ENCODE measurements at regions not wholly inside any gene's neighbourhood (a gene's known extent, or its start where the extent isn't known, plus 50 kb on each side); places are given as distances from the start of the nearest gene placed in this dataset.

DNA sequence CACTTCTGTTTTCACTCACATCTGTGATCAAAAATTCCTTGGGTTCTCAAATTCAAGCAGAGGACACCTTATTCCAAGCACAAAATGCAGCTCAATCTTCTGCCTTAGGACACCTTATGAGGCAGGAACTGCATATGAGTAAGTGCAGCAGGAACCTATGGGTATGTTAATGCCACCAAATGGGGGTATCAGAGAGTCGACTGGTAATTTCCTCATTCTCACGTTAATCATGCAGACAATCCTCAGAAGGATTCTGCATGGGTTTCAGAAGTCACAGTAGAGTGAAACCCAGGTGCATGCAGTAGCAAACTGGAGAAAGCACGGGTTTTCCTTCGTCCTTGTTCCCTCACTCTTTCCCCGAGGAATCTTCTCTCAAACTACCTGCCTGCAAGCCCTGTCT is 452.8 kb downstream of the CBLN2 start:
- no peak for DNase-seq (ENCODE audit: low read depth, low spot score)

DNA sequence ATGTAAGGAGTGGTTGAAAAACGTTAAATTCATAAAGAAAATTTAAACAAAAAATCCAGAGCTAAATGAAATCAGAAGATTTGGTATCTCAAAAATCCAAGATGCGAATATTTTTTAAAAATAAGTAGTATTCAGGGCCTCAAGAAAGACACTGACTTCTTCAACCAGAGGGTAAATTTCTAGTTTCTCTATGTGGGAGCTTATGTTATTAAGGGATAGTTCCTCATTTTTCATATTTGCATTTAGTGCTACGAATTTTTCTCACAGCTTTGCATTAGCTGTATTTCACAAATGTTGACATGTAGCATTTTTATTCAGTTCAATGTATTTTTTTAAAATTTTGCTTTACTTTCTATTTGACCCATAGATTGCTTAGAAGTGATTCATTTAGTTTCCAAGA is 454.7 kb downstream of the CBLN2 start:
- DNase-seq (ENCODE audit: low read depth, low spot score), result no peak

DNA sequence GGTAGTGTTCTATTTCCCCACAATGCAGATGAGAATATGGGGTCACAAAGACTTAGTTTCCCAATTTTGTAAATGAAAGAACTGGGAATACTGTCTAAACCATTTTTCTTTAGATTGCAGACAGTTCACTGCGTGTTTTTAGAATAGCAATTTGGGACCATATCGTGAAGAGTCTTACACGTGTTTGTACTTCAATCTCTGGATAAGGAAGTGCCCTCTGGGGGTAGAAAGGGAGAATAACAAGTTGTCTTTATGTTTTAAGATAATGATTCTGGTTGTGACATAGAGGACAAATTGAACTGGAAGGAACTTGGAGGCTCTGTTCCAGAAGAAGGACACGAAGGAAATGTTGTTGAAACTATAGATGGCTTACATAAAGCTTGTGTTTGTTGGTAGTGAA is 457.7 kb downstream of the CBLN2 start:
- no peak for DNase-seq (ENCODE audit: low read depth, low spot score)

DNA sequence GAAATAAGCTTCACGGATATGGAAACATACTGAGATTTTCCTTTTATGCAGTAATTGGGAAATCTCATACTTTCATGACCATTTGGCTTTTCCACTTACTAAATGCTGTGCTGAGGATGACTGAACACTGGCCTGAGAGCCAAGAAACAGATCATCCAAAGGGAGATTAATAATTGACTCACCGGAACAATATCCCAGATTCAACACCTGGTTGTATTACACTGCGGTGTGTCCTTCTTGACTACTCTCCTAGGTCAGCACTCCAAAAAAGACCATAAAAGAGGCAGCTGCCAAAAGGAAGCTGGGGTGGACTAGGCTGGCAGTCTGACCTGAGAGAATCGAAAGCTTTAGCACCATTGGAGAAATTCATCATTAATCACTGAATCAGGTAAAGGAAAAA is 469.1 kb downstream of the CBLN2 start:
- no peak for DNase-seq (ENCODE audit: low read depth, low spot score)

DNA sequence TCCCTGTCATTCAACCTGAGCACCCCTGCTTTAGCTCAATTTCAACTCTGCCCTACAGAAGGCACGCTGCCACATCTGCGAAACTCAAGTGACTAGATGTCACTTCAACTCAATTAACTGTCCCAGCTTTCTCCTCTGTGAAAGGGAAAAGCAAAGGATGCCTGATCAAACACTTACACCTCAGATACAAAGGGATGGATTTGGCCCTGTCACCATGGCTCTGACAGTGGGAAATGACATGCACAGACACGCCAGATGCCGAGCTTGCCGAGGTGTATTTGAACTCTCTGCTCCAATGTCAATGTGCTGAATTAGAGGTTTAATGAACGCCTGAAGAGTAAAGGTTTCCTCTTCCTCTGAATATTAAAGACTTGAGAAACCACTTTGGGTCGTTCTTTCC is 481.1 kb downstream of the CBLN2 start:
- DNase-seq (ENCODE audit: low read depth, low spot score), result no peak

DNA sequence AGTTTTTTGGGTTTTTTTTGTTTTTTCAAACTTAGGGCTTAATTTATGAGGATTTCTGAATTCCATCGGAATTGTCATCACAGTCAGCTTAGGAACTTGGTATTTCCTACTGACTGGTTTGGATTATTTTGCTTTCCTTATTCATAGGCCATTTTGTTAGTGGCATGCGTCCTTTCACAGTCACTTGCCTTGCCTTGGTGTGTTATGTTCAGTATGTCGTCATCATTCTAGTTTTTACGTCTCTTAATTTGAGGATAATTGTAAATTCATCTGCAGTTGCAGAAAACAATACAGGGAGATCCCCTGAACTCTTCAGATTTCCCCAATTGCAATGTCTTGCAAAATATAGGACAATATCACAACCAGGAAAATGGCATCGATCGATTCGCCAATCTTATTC is 485.3 kb downstream of the CBLN2 start:
- no peak for DNase-seq (ENCODE audit: low read depth, low spot score)

DNA sequence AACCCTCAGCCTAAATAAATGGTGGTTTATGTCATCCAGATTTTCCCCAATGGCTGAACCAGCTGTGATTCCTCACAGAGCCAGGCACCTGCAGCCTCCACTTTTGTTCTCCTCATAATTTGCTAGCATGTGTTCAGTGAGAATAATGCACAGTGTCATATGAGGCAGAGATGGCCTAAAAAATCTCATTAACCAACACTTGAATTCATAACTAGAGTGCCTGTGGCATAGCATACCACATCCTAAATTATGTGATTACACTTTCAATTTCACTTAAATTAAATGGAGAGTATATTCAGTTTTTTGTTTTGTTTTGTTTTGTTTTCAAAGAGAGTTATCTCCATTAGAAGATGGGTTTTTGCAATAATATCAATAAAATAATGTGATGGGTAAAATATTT is 488.0 kb downstream of the CBLN2 start:
- DNase-seq (ENCODE audit: low read depth, low spot score), result no peak

DNA sequence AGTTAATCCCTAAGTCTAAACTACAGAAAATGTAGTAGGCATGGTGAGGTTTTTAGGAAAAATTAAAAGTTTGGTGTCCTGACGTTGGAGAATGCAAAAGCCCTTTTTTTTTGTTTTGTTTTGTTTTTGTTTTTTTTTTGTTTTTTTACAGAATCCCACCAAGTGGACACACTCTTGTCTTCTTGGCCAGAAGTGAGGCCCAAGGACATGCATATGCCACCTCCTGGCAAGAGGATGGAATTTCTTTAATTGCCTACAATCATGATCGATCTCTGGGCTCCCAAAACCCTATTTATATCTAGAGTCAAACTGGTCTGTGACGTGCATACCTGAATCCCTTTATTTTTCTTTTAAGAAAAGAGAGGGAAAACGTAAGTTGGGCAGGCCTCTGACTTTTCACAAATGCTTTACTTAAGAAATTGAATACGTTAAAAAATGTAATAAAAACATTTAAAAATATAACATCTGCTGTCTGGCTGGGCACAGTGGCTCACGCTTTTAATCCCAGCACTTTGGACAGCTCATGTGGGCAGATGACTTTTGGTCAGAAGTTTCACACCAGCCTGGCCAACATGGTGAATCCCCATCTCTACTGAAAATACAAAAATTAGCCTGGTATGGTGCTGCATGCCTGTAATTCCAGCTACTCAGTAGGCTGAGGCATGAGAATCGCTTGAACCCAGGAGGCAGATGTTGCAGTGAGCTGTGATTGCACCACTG is 502.7 kb downstream of the CBLN2 start:
- no peak for DNase-seq (ENCODE audit: low read depth, low spot score)

DNA sequence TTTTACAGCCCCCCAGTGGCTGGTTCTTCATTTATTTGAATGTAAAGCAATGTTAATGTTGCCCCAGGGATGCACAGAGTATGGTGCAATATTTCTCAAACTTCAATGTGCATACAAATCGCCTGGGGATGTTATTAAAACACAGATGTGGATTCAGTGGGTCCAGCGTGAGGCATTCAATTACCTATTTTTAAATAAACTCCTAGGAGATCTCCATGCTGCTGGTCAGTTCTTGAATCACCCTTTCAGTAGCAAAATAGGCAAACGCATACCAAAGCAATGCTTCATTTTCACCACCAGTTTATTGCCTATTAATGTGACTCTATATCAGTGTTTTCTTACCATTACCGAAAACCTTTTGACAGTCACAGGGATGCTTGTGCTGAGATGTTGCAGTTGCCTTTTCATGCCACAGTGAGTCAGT is 530.7 kb downstream of the CBLN2 start:
- DNase-seq (ENCODE audit: low read depth, low spot score), result no peak

DNA sequence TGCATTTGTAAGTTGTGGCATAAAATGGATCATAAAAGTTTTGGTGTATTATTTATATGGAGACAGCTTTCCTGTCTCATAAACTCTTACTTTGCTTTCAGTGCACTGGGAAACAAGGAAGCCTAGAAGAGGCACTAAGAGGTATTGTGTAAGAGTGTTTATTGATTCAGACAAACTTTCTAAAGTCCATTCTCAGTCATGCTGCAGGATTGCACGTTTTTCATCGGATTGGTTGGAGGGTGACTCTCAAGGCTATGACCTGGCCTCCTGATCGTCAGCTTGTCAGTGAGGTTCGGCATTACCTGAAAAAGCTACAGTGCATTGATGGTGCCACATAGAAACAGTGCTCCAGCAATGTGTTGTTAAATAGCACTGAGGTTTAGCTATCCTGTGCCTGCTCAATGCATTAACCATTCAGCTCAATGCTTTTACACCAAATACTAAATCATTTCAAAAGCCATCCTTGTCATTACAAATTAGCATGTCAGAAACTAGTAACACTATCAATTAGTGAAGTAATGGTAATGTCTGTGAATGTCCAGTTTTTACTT is 545.5 kb downstream of the CBLN2 start:
- DNase-seq (ENCODE audit: low read depth, low spot score), result no peak

DNA sequence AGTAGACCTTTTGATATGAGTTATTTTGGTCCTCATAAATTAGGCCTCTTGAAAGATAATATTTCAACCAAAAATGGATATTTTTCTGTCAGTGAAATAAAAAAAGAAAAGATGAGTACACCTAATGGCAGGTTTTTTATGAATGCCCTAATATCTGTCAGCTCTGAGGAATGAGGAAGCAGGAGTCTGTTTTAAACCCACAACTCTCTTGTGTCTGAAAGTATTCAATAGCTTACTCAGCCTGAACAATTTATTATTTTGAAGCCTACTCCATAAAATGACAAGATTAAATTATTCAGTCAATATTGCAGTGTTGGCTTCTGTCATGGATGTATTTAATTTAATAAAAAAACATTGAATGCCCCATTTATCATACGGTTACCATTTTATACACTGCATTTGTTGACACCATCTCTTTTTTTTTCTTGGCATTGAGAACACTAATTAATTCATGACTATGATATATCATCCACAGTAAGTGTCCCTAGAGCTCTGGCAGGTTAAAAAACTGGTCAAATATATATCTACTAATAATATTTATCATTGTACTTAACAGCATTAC is 548.2 kb downstream of the CBLN2 start:
- DNase-seq (ENCODE audit: low read depth, low spot score), result no peak

DNA sequence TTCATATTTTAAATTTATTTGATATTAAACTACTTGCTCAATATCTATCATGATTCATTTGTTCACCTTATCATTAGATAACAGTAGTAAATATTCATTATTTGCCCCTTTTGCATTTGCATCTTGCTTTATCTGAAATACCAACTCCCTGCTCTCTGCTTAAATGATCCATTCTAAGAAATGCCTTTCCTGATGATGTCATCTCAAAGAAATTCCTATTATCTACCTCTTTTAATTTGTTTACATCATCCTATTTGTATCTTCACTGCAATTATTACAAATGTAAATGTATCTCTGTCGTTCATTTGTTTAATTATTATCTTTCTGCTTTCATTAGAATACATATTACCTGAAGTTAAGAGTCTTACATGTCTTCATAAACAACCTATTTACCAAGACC is 549.9 kb downstream of the CBLN2 start:
- no peak for DNase-seq (ENCODE audit: low read depth, low spot score)

DNA sequence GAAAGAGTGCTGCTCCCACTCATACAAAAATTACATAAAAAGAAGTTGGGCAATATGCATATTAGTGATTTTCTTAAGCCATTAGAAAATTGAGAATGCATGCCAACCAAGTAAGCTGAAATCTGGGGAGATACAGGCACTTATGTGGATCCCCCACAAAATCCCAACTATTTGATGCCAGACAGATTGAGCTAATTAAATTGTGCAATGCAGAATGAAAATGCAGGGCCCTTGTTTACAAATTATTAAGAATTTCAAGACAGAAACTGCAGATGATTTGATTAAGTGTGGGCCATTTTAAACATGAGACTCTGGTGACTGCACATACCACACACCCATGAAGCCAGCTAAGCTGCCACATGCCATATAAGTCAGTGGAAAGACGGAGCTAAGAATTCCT is 554.5 kb downstream of the CBLN2 start:
- no peak for DNase-seq (ENCODE audit: low read depth, low spot score)

DNA sequence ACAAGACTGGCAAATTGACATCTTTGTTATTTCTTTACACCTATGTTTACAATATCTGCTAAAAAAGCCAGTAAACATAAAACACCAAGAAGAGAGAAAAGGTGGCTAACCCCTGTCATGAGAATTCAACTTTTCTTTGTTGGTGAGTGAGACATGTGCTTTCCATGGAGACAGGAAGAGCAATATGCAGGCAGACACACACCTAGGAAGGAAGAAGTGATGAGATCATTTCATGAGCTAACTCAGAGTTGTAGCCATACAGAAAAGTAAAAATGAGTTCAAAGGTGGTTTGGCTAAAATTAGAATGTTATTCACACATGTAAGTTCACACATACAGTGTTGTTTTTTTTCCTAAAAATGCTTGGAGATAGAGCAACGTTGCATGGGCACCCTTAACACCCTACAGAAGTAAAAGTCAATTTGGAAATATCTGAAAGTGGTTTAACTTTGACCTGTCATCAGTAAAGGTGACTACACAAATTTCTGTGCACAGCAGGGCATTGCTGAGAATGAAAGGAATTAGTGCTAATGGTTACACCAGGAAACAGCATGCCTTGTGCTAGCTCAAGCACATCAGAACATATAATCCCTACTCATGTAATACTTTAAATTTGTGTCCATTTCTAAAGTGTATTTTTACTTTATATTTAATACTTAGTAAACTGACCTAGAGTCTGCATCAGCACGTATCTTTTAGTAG is 557.6 kb downstream of the CBLN2 start:
- DNase-seq (ENCODE audit: low read depth, low spot score), result no peak

DNA sequence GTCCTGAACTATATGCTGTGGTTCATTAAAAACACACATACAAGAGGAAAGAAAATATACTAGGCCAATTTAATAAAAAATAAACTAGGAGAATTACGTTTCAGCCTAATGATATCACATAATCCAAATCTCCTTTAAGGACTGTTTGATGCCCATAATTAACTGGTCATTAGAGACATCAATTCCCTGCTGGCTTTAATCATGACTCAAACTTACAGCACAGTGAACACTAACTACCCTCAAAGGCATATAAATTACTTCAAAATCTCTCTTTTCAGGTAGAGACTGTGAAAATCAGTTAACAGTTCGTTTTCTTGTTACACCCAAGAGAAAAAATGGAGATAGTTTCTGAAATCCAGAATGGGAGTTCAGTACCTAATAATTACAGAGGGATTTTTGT is 567.4 kb downstream of the CBLN2 start:
- no peak for DNase-seq (ENCODE audit: low read depth, low spot score)

DNA sequence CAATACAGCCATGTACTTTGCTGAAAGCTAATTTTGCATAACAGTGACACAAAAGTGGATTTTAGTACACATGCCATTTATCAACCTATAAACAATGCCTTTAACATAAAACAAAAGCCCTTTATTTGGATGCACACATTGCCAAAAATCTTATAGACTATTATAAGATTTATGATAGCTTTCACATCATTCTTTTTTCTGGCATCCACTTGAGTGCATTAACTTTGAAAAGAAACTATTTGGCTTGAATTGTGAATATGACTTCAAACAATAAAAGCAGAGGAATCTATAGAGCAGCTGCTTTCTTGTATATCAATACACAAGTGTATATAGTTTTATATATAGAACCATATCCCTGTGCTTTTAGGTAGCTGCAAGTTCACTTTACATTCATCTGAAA is 577.4 kb downstream of the CBLN2 start:
- DNase-seq (ENCODE audit: low read depth, low spot score), result no peak

DNA sequence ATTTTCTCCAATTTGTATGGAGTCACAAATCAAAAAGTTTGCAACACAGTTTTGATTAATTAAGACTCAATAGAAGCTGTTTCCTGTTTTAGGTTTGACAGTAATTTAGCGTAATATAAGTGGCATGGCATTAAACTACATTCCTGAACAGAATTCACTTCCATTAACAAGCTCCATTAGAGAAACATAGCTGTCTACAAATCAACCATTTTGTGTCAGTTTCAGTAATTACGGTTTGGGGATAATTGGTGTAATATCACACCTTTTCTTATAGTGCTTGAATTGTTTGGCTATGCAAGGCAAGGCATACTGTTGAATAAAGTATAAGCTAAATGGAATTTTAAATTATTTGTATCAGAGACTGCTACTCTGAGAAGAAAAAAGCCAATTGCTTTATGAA is 585.5 kb downstream of the CBLN2 start:
- no peak for DNase-seq (ENCODE audit: low read depth, low spot score)

DNA sequence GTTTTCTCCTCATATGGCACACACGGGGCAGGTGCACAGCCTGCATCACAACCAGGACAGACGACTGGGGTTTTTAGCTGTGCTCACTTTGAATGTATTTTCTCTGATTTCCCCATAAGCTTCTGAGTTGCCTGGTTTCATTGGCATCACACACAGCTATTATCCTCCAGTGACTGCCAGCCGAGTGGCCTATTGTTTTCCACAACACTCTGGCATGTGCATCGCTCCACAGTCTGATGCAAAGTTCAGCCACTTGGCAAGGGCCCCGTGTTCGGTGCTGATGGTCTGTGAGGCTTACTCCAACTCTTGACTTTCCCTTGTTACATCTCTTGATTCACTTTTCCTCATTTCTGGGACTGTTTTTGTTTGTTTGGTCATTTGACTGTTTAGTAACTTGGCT is 593.1 kb downstream of the CBLN2 start:
- DNase-seq (ENCODE audit: low read depth, low spot score), result no peak

DNA sequence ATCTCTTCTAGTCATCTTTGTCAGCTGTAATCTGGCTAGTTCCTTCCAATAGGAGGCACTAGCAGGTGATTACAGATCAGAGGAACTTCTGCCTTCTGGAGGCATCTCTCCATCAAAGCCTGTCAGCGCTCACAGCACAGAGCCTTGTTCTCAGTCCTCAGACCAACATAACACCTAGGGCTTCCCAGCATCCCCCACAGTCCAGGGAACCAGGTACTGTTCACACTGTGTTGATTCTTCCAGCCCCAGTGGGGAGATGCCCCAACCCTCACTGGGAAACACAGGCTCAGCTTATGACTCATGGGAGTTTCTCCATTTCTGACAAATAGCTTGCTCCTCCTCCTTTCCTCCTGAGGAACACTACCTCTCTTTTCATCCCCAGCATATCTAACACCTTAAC is 601.7 kb downstream of the CBLN2 start:
- no peak for DNase-seq (ENCODE audit: low read depth, low spot score)

DNA sequence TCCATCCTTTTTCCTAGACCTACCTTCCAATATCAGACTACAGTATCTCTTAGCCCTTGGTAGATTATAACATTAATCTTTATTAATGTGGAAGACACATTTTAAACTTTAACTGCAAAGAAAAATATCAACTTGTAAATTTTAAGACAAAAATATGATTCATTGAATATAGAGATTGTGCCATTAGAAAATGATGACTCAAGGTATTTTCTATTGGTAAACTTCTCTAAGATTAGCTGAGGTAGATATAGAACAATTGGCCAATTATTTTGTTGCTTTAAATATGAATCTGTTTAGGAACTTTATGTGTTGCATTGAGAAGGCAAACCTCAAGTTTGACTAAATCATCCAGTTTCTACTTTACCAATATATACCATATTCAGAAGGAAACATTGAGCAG is 604.7 kb downstream of the CBLN2 start:
- DNase-seq (ENCODE audit: low read depth, low spot score), result no peak

DNA sequence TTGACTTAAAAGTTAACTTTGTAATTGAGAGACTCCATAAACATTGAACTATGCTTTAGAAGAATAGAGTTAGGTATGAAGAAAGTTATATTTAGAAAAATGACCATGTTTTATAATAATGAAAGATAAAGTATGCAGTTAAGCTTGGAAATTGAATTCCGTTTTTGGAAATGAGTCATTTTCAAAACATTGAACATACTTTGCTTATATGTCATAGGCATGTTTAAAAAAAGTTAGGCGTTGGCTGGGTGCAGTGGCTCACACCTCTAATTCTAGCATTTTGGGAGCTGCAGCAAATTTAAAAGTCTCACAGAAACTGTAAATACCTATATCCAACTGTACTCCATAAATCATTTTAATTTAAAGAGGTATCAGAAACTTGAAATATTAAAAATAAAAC is 607.4 kb downstream of the CBLN2 start:
- DNase-seq (ENCODE audit: low read depth, low spot score), result no peak

DNA sequence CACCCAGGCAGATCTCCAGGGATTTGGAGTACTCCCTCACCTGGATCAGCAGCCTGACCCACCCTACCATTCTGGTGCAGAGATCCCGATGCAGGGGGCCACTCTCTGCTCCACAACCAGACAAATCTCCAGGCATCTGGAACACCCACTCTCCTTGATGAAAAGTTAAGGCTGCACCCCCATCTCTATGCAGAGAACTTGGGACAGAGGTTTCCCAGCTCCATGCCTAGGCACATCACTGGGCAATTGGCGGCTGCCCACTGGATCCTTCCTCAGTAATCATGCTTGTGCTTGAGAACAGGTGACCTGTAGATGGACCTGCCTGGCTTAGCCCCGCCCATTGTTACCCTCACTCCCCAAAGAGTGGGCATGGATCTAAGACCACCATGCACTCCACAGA is 624.9 kb downstream of the CBLN2 start:
- DNase-seq (ENCODE audit: low read depth, low spot score), result no peak

DNA sequence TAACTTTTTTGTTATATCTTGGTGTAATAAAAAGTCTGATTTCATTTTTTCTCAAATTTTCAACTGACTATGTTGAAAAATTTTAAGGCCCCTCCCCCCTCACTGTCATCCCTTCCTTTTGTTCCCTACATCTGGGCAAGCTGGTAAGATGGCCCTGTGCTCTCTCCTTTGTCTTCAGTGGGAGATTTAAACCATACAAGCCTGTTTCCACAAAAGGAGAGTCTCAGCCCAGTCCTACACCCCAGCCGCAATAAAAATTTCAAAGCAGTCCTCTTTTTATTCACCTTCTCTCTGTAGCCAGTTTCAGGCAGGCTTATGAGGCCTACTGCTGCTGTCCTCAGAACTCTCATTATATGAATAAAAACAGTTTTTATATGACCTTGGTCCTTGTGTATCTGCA is 630.5 kb downstream of the CBLN2 start:
- no peak for DNase-seq (ENCODE audit: low read depth, low spot score)

Data from ELF-1 (cell line).